Loucy (cell line): ENCODE measurements at regions not wholly inside any gene's neighbourhood (a gene's known extent, or its start where the extent isn't known, plus 50 kb on each side); places are given as distances from the start of the nearest gene placed in this dataset.

ENCODE experiments used
- H2AFZ ChIP-seq: fragments of 200-600 bp; sonication (generic); 2 replicates; pipeline ENCODE4 v1.6.0; 2016; ENCODE audit warnings: antibody characterized with exemption, mild to moderate bottlenecking, low read length, moderate library complexity
- H3F3A ChIP-seq: fragments of 200-600 bp; 2 replicates; pipeline ENCODE4 v1.6.0; 2016; ENCODE audit warnings: antibody characterized with exemption, low read depth, mild to moderate bottlenecking
- H3K27me3 ChIP-seq: fragments of 200-600 bp; sonication (generic); 2 replicates; pipeline ENCODE4 v1.6.1; 2014; ENCODE audit warnings: low read length, mild to moderate bottlenecking; ENCODE audit not compliant: insufficient read depth, poor library complexity, severe bottlenecking
- H3K36me3 ChIP-seq: fragments of 200-600 bp; sonication (generic); 2 replicates; pipeline ENCODE4 v1.6.1; 2016; ENCODE audit warnings: low read length; ENCODE audit not compliant: insufficient read depth
- H3K4me1 ChIP-seq: fragments of 200-600 bp; sonication (generic); 2 replicates; pipeline ENCODE4 v1.5.1; 2014; ENCODE audit warnings: low read length, mild to moderate bottlenecking; ENCODE audit not compliant: insufficient read depth, poor library complexity, severe bottlenecking
- H3K4me2 ChIP-seq: fragments of 200-600 bp; sonication (generic); 2 replicates; pipeline ENCODE4 v1.6.0; 2014; ENCODE audit warnings: antibody characterized with exemption, low read length, low read depth, mild to moderate bottlenecking; ENCODE audit not compliant: poor library complexity, severe bottlenecking
- H3K4me3 ChIP-seq: fragments of 200-600 bp; sonication (generic); 2 replicates; pipeline ENCODE4 v1.5.1; 2014; ENCODE audit warnings: low read length, mild to moderate bottlenecking, mixed read lengths; ENCODE audit not compliant: poor library complexity, severe bottlenecking
- H3K79me2 ChIP-seq: fragments of 200-600 bp; sonication (generic); 2 replicates; pipeline ENCODE4 v1.6.1; 2014; ENCODE audit warnings: low read length; ENCODE audit not compliant: insufficient read depth
- H3K9ac ChIP-seq: fragments of 200-600 bp; sonication (generic); 2 replicates; pipeline ENCODE4 v1.6.0; 2014; ENCODE audit warnings: mild to moderate bottlenecking, low read depth, low read length, moderate library complexity; ENCODE audit not compliant: poor library complexity, severe bottlenecking
- H3K9me2 ChIP-seq: fragments of 200-600 bp; sonication (generic); replicated peaks from 2 replicates; pipeline ENCODE4 v1.6.1; 2016; ENCODE audit warnings: low read depth, low read length, mixed read lengths
- H3K9me3 ChIP-seq: fragments of 200-600 bp; sonication (generic); 2 replicates; pipeline ENCODE4 v1.6.1; 2014; ENCODE audit warnings: mild to moderate bottlenecking, antibody characterized with exemption, low read length, low read depth; ENCODE audit not compliant: insufficient read depth
- H4K20me1 ChIP-seq: fragments of 200-600 bp; sonication (generic); 2 replicates; pipeline ENCODE4 v1.6.0; 2014; ENCODE audit warnings: antibody characterized with exemption, low read length, mild to moderate bottlenecking; ENCODE audit not compliant: insufficient read depth, poor library complexity, severe bottlenecking
- EZH2phosphoT487 ChIP-seq: fragments of 200-600 bp; IDR thresholded peaks from 2 replicates; pipeline ENCODE4 v1.6.1; 2018; ENCODE audit warnings: antibody characterized with exemption, mild to moderate bottlenecking, moderate library complexity, borderline replicate concordance
- TF ChIP-seq, protein P1 (sequence below): fragments of 200-600 bp; sonication (generic); conservative IDR thresholded peaks from 2 replicates; pipeline ENCODE4 v1.5.1; 2014; ENCODE audit warnings: mild to moderate bottlenecking, antibody characterized with exemption, low read length

DNA sequence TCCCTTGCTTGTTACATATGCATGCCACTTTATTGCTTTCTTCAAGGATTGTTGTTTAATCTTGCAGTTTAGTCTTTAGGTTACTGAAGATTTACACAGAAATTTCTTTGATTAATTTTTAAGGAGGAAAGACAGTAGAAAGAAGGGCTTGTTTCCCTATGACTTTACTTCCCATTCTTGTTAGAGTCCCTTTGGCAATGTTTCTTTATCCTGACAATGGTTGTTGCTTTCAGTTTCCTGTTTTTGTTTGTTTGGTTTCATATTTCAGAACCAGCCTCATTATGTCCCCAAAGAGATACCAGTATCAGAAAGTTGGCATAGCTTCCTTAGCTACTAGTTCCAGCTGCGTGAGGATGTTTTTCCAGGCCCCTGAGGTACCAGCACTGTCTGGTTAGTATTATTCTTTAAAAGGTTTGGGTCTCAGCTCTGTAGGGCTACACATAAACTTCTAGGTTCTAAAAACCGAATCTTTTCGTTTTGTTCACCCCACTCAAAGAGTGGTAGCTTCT is 61.3 kb upstream of the UNC5C start:
- Histone ChIP-seq H2AFZ (no peak overlapping the region), H3K9ac (no peak overlapping the region), H3K4me1 (no peaks in the 10 kb centered on the region), H3K4me3 (no peak overlapping the region), H4K20me1 (no peaks in the 10 kb centered on the region), H3K36me3 (no peaks in the 10 kb centered on the region), H3K4me2 (no peak overlapping the region), H3K27me3 (no peaks in the 10 kb centered on the region), H3F3A (no peaks in the 10 kb centered on the region), H3K9me3 (no peaks in the 10 kb centered on the region), H3K79me2 (no peaks in the 10 kb centered on the region), H3K9me2 (no peaks in the 10 kb centered on the region)
- no peak for TF ChIP-seq EZH2phosphoT487
- TF ChIP-seq, protein P1, sequence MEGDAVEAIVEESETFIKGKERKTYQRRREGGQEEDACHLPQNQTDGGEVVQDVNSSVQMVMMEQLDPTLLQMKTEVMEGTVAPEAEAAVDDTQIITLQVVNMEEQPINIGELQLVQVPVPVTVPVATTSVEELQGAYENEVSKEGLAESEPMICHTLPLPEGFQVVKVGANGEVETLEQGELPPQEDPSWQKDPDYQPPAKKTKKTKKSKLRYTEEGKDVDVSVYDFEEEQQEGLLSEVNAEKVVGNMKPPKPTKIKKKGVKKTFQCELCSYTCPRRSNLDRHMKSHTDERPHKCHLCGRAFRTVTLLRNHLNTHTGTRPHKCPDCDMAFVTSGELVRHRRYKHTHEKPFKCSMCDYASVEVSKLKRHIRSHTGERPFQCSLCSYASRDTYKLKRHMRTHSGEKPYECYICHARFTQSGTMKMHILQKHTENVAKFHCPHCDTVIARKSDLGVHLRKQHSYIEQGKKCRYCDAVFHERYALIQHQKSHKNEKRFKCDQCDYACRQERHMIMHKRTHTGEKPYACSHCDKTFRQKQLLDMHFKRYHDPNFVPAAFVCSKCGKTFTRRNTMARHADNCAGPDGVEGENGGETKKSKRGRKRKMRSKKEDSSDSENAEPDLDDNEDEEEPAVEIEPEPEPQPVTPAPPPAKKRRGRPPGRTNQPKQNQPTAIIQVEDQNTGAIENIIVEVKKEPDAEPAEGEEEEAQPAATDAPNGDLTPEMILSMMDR: no peak

DNA sequence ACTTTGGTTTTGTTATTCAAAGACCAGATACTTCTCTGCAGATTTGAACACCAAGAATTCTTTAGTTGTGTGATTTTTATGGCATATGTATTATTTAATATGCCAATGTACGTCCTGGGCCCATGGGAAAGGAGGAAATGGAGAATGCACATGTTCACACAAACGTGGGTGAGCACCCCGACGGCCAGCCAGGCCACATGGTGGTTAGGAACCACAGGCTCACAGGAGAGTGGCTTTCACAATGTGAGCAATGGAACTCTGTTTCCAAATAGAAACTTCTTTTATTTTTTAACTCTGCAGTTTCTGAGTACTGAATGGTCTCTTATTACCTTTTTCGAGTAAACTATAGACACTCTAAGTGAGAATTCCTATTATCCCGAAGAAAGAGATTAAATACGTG is 58.0 kb upstream of the UNC5C start:
- TF ChIP-seq, protein P1: no peak
- TF ChIP-seq EZH2phosphoT487: no peak
- no peaks in the 10 kb centered on the region for H3K9me3 ChIP-seq
- H3K36me3 ChIP-seq: no peaks in the 10 kb centered on the region
- no peak overlapping the region for H3K4me3 ChIP-seq
- H3K4me1 ChIP-seq: no peaks in the 10 kb centered on the region
- H3K79me2 ChIP-seq: no peaks in the 10 kb centered on the region
- no peaks in the 10 kb centered on the region for H4K20me1 ChIP-seq
- no peak overlapping the region for H3K9ac ChIP-seq
- no peaks in the 10 kb centered on the region; the same call in 1 of the 2 replicates for H3K9me2 ChIP-seq
- no peak overlapping the region for H2AFZ ChIP-seq
- no peak overlapping the region for H3K4me2 ChIP-seq
- no peaks in the 10 kb centered on the region for H3F3A ChIP-seq
- H3K27me3 ChIP-seq: no peaks in the 10 kb centered on the region

DNA sequence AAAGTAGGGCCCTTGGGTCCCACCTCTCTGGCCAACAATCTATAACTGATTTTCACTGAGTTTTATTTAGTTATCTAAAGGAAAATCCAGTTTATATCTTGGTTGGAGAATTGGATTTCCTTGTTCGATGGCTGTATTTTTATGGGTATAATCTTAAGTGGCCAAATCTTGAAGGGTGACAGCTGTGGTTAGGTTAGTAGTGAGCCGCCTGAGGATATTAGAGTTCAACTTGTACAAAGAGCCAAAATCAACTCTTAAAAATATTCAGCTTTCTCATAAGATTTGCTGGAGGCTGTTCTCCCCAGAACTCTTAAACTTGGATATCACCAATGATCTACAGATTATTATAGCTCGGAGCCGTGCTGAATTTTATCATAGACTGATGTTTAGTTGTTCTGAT is 54.6 kb upstream of the UNC5C start:
- Histone ChIP-seq H3K36me3 (no peaks in the 10 kb centered on the region), H3K9me3 (no peaks in the 10 kb centered on the region), H2AFZ (no peak overlapping the region), H3K27me3 (no peaks in the 10 kb centered on the region), H3K4me1 (no peaks in the 10 kb centered on the region), H3K4me3 (no peak overlapping the region), H3K9me2 (no peaks in the 10 kb centered on the region; the same call in 1 of the 2 replicates), H4K20me1 (no peaks in the 10 kb centered on the region), H3F3A (no peaks in the 10 kb centered on the region), H3K4me2 (no peak overlapping the region), H3K79me2 (no peaks in the 10 kb centered on the region), H3K9ac (no peak overlapping the region)
- TF ChIP-seq, protein P1: no peak
- no peak for TF ChIP-seq EZH2phosphoT487
